Neural crest cell (in vitro differentiated cells): ENCODE measurements at regions not wholly inside any gene's neighbourhood (a gene's known extent, or its start where the extent isn't known, plus 50 kb on each side); places are given as distances from the start of the nearest gene placed in this dataset.
"Not testable (repeated sequence)": the region's sequence is repeated elsewhere in the genome, so short reads cannot be mapped to it uniquely, and the experiment has no call there.

ENCODE experiments used
- DNase-seq: peaks from one replicate; pipeline ENCODE4 v3.0.0; 2021; ENCODE audit warnings: low read depth, mixed read lengths, low spot score
- H3K27ac Mint-ChIP-seq: one replicate; pipeline ENCODE4 v1.8.0; 2021; ENCODE audit warnings: mild to moderate bottlenecking, mixed read lengths; ENCODE audit not compliant: unreplicated experiment
- H3K27me3 Mint-ChIP-seq: 2 replicates; pipeline ENCODE4 v1.8.0; 2021; ENCODE audit warnings: low read depth, mild to moderate bottlenecking, mixed read lengths
- H3K36me3 Mint-ChIP-seq: 2 replicates; pipeline ENCODE4 v1.8.0; 2021; ENCODE audit warnings: low read depth, mild to moderate bottlenecking, mixed read lengths
- H3K4me1 Mint-ChIP-seq: 2 replicates; pipeline ENCODE4 v1.8.0; 2021; ENCODE audit warnings: mixed read lengths
- H3K4me3 Mint-ChIP-seq: one replicate; pipeline ENCODE4 v1.8.0; 2021; ENCODE audit warnings: mild to moderate bottlenecking, mixed read lengths
- H3K9me3 Mint-ChIP-seq: 2 replicates; pipeline ENCODE4 v1.8.0; 2021; ENCODE audit warnings: mixed read lengths
- TF ChIP-seq, protein P1 (sequence below): fragments of 200-600 bp; sonication (generic); conservative IDR thresholded peaks from 2 replicates; pipeline ENCODE4 v1.5.0; 2021; ENCODE audit warnings: antibody characterized with exemption, mild to moderate bottlenecking

DNA sequence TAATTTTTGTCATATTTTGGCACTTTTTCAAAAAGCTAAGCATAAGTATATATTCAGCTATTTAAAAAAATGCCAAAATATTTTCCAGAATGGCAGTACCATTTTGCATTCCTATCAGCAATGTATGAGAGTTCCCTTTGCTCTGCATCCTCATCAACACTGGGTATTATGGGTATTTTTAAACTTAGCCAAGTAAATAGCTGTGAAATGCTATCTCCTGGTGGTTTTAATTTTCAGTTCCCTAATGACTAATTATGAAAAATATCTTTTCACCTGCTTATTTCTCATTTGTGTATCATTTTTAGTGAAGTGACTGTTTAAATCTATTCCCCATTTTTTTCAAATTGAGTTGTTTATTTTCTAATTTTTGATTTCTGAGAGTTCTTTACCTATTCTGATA, 199.7 kb upstream of the NECTIN3 start:
- Mint-ChIP-seq H3K4me1 (no peaks in the 10 kb centered on the region), H3K36me3 (peaks cover 11% of the 10 kb centered on the region), H3K27me3 (no peaks in the 10 kb centered on the region), H3K27ac (no peak overlapping the region), H3K4me3 (no peak overlapping the region), H3K9me3 (peaks cover 12% of the 10 kb centered on the region)
- no peak for DNase-seq
- TF ChIP-seq, protein P1, sequence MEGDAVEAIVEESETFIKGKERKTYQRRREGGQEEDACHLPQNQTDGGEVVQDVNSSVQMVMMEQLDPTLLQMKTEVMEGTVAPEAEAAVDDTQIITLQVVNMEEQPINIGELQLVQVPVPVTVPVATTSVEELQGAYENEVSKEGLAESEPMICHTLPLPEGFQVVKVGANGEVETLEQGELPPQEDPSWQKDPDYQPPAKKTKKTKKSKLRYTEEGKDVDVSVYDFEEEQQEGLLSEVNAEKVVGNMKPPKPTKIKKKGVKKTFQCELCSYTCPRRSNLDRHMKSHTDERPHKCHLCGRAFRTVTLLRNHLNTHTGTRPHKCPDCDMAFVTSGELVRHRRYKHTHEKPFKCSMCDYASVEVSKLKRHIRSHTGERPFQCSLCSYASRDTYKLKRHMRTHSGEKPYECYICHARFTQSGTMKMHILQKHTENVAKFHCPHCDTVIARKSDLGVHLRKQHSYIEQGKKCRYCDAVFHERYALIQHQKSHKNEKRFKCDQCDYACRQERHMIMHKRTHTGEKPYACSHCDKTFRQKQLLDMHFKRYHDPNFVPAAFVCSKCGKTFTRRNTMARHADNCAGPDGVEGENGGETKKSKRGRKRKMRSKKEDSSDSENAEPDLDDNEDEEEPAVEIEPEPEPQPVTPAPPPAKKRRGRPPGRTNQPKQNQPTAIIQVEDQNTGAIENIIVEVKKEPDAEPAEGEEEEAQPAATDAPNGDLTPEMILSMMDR = no peak

DNA sequence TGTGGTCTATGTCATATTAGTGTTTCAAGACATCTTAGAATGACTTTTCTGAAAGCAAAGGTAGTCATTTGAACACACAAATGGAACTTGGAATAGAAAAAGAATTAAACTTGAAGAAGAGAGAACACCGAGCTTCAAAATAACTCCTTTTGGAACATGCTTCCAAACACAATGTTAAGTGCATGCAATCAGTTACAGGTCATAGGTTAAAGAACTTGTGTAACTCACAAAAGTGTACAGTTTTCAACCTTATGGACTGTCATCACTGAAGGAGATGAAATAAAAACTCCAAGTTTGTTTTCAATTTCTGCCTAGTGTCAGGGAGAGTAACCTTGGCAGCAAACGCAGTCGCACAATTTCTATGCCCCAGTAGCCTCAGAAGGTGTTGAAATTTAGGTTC, 192.9 kb upstream of the NECTIN3 start:
- no peaks in the 10 kb centered on the region for H3K4me1 Mint-ChIP-seq
- peaks cover 12% of the 10 kb centered on the region for H3K9me3 Mint-ChIP-seq
- TF ChIP-seq, protein P1 = no peak
- peaks cover 15% of the 10 kb centered on the region for H3K36me3 Mint-ChIP-seq
- no peak for DNase-seq
- H3K27ac Mint-ChIP-seq = no peak overlapping the region
- no peaks in the 10 kb centered on the region for H3K27me3 Mint-ChIP-seq
- no peak overlapping the region for H3K4me3 Mint-ChIP-seq

DNA sequence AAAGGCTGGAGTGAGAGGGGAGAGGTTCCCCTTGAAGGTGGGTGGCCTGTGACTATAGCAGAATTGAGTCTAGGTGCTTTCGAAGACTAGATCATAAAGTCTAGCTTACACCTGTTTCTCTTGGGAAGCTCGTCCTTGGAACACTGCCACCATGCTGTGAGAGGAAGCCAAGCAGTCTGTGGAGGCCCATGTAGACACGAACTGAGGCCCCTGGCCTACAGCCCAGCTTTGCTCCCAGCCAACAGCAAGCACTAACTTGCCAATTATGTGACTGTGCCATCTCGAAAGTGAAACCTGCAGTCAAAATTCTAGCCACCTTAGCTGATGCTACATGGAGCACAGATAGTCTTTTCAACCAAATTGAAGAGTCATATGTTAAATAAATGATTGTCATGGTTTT, 190.5 kb upstream of the NECTIN3 start:
- no peak overlapping the region for H3K4me3 Mint-ChIP-seq
- H3K27ac Mint-ChIP-seq = no peak overlapping the region
- DNase-seq = no peak

DNA sequence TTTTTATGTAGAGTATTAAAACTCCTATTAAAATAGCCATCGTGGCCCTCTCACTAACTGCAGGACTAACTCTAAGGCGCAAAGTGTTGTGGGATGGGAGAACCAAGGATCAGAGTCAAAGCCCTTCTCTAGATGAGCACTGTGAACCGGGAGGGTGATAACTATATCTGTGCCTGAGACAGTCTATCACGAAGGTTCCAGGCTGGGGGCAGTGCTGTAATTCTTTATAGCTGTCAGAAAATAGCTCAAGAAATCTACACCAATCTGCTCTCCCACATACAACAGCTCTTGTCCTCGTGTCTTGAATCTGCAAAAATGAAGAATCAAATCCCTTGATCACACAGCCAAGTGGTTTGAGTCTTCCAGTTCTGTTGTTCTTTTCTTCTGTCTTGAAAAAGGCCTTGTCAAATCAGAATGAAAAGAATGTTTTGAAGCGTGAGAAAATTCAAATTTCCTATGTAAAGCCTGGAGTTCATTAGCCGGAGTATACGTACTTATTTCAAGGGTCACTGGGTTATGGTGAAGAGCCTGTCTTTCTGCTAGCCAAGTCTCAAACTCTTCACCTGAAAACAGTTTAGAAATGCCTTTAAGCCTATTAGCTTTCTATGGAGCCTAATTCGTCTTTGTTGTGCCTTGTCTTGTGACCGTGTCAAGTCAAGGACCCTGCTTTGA, 185.3 kb upstream of the NECTIN3 start:
- peaks cover 9% of the 10 kb centered on the region for H3K9me3 Mint-ChIP-seq
- H3K27me3 Mint-ChIP-seq = no peaks in the 10 kb centered on the region
- H3K4me1 Mint-ChIP-seq = peaks cover 22% of the 10 kb centered on the region
- H3K4me3 Mint-ChIP-seq = peak overlapping the region; percentile 20
- no peak overlapping the region for H3K27ac Mint-ChIP-seq
- TF ChIP-seq, protein P1 = no peak
- DNase-seq = no peak
- H3K36me3 Mint-ChIP-seq = peaks cover 10% of the 10 kb centered on the region

More for the DNA sequence above, 190.5 kb upstream of the NECTIN3 start:
- TF ChIP-seq, protein P1 = peak; percentile 29
- peaks cover 4% of the 10 kb centered on the region for H3K9me3 Mint-ChIP-seq
- H3K27me3 Mint-ChIP-seq = no peaks in the 10 kb centered on the region
- H3K4me1 Mint-ChIP-seq = peaks cover 2% of the 10 kb centered on the region
- H3K36me3 Mint-ChIP-seq = peaks cover 4% of the 10 kb centered on the region

DNA sequence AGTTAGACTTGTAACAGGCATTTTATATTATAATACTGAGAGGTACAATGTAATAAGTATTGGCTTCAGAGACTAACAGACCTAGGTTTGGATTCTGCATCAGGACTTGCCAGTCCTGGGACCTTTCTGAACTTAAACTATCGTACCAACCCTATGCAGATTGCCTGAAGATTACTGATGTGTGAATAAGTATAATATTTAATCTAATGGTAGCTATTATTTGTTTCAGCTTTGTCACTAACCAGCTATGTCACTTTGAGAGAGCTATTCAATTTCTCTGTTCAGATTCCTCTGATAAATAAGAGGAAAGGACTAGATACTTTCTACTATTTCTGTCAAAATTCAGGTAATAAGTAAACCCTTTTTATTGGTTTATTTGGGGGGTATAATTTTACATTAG, 184.4 kb upstream of the NECTIN3 start:
- no peak overlapping the region for H3K27ac Mint-ChIP-seq
- TF ChIP-seq, protein P1 = no peak

DNA sequence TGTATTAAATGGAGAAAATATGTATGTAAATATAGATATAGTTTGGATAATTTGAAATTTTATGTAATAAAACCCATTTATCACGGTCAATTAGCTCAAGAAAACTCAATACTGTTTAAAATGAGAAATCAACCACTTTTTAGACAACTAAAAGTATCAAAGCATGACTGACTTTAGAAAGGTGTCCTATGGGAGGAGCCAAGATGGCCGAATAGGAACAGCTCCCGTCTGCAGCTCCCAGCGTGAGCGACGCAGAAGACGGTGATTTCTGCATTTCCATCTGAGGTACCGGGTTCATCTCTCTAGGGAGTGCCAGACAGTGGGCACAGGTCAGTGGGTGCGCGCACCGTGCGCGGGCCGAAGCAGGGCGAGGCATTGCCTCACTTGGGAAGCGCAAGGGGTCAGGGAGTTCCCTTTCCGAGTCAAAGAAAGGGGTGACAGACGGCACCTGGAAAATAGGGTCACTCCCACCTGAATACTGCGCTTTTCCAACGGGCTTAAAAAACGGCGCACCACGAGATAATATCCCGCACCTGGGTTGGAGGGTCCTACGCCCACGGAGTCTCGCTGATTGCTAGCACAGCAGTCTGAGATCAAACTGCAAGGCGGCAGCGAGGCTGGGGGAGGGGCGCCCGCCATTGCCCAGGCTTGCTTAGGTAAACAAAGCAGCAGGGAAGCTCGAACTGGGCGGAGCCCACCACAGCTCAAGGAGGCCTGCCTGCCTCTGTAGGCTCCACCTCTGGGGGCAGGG, 182.8 kb upstream of the NECTIN3 start:
- Mint-ChIP-seq H3K9me3 (peaks cover 14% of the 10 kb centered on the region), H3K4me3 (peak overlapping the region; percentile 97), H3K4me1 (peaks cover 22% of the 10 kb centered on the region), H3K36me3 (peaks cover 18% of the 10 kb centered on the region), H3K27ac (peak overlapping the region; percentile 99)
- peak; percentile 7 for DNase-seq
- H3K27me3 Mint-ChIP-seq = not testable (repeated sequence)

More for the DNA sequence above, 184.4 kb upstream of the NECTIN3 start:
- peaks cover 9% of the 10 kb centered on the region for H3K9me3 Mint-ChIP-seq
- peaks cover 13% of the 10 kb centered on the region for H3K36me3 Mint-ChIP-seq
- H3K4me3 Mint-ChIP-seq = peak overlapping the region; percentile 21
- no peaks in the 10 kb centered on the region for H3K27me3 Mint-ChIP-seq
- no peak for DNase-seq
- peaks cover 22% of the 10 kb centered on the region for H3K4me1 Mint-ChIP-seq

DNA sequence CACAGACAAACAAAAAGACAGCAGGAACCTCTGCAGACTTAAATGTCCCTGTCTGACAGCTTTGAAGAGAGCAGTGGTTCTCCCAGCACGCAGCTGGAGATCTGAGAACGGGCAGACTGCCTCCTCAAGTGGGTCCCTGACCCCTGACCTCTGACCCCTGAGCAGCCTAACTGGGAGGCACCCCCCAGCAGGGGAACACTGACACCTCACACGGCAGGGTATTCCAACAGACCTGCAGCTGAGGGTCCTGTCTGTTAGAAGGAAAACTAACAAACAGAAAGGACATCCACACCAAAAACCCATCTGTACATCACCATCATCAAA, 182.3 kb upstream of the NECTIN3 start:
- H3K4me3 Mint-ChIP-seq, DNase-seq, H3K27me3 Mint-ChIP-seq, H3K27ac Mint-ChIP-seq: not testable (repeated sequence)
- Mint-ChIP-seq H3K9me3 (peaks cover 12% of the 10 kb centered on the region), H3K4me1 (peaks cover 22% of the 10 kb centered on the region), H3K36me3 (peaks cover 18% of the 10 kb centered on the region)
